Fibroblast of skin of right quadriceps (primary cell): ENCODE measurements at regions not wholly inside any gene's neighbourhood (a gene's known extent, or its start where the extent isn't known, plus 50 kb on each side); places are given as distances from the start of the nearest gene placed in this dataset.
"Not testable (repeated sequence)": the region's sequence is repeated elsewhere in the genome, so short reads cannot be mapped to it uniquely, and the experiment has no call there.

ENCODE experiments used
- DNase-seq: peaks from one replicate; pipeline ENCODE4 v3.0.0-alpha.2; 2013

GRCh38 chr7:121520911-121521310 lies 124.8 kb upstream of the FAM3C start:
- no peak for DNase-seq

GRCh38 chr7:121519548-121520521 lies 123.7 kb upstream of the FAM3C start:
- peak; percentile 35 for DNase-seq

GRCh38 chr7:121517591-121517990 lies 121.5 kb upstream of the FAM3C start:
- no peak for DNase-seq

GRCh38 chr7:121516821-121517220 lies 120.7 kb upstream of the FAM3C start:
- no peak for DNase-seq

- peak; percentile 31 for DNase-seq
These were observed 119.7 kb upstream of the FAM3C start for GRCh38 chr7:121515630-121516401.

- no peak for DNase-seq
These were observed 119.1 kb upstream of the FAM3C start for GRCh38 chr7:121515229-121515628.

- DNase-seq = no peak
These were observed 117.0 kb upstream of the FAM3C start for GRCh38 chr7:121513105-121513504.

- DNase-seq = no peak
These were observed 114.9 kb upstream of the FAM3C start for GRCh38 chr7:121510858-121511482.

GRCh38 chr7:121510302-121510701 lies 114.2 kb upstream of the FAM3C start:
- DNase-seq = no peak

GRCh38 chr7:121505540-121506182 lies 109.6 kb upstream of the FAM3C start:
- DNase-seq = no peak

- peak; percentile 76 for DNase-seq
These were observed 108.9 kb upstream of the FAM3C start for GRCh38 chr7:121505021-121505420.

GRCh38 chr7:121504482-121504881 lies 108.4 kb upstream of the FAM3C start:
- peak; percentile 91 for DNase-seq

GRCh38 chr7:121503730-121504129 lies 107.6 kb upstream of the FAM3C start:
- DNase-seq = no peak

GRCh38 chr7:121503039-121503438 lies 106.9 kb upstream of the FAM3C start:
- no peak for DNase-seq

- no peak for DNase-seq
These were observed 105.5 kb upstream of the FAM3C start for GRCh38 chr7:121501566-121501965.

GRCh38 chr7:121500360-121501058 lies 104.4 kb upstream of the FAM3C start:
- DNase-seq = no peak

GRCh38 chr7:121499624-121500023 lies 103.5 kb upstream of the FAM3C start:
- DNase-seq = no peak

- DNase-seq = no peak
These were observed 102.7 kb upstream of the FAM3C start for GRCh38 chr7:121498816-121499215.

- not testable (repeated sequence) for DNase-seq
These were observed 101.4 kb upstream of the FAM3C start for GRCh38 chr7:121497545-121497944.

- peak; percentile 19 for DNase-seq
These were observed 98.4 kb upstream of the FAM3C start for GRCh38 chr7:121494516-121494915.

GRCh38 chr7:121493553-121493952 lies 97.4 kb upstream of the FAM3C start:
- no peak for DNase-seq

GRCh38 chr7:121490309-121490708 lies 94.2 kb upstream of the FAM3C start:
- no peak for DNase-seq
